Activated naive CD4-positive, alpha-beta T cell treated with anti-CD3 and anti-CD28 coated beads, Interleukin-2, amount 50 U/mL, for 72 hours (primary cell): ENCODE measurements at regions not wholly inside any gene's neighbourhood (a gene's known extent, or its start where the extent isn't known, plus 50 kb on each side); places are given as distances from the start of the nearest gene placed in this dataset.
"Not testable (repeated sequence)": the region's sequence is repeated elsewhere in the genome, so short reads cannot be mapped to it uniquely, and the experiment has no call there.

Source experiments
- ATAC-seq, 2 donors: fragments of 150-1000 bp; cut with Tn5 transposase; 2 replicates each; pipeline ENCODE4 v1.10.0; 2021; ENCODE audit warnings: mild to moderate bottlenecking in 2 of 2, moderate library complexity in 2 of 2
- DNase-seq, 2 donors: peaks; one replicate each; pipeline ENCODE4 v3.0.0; 2021 to 2022; ENCODE audit warnings: low spot score in 2 of 2
- H3K27ac Mint-ChIP-seq, 2 donors: one replicate each; pipeline ENCODE4 v1.8.0; 2022; ENCODE audit warnings: mild to moderate bottlenecking in 2 of 2, mixed read lengths in 2 of 2
- H3K36me3 Mint-ChIP-seq, 2 donors: one replicate each; pipeline ENCODE4 v1.8.0; 2022; ENCODE audit warnings: mixed read lengths in 2 of 2
- H3K9me3 Mint-ChIP-seq, 2 donors: one replicate each; pipeline ENCODE4 v1.8.0; 2022; ENCODE audit warnings: mixed read lengths in 2 of 2

DNA sequence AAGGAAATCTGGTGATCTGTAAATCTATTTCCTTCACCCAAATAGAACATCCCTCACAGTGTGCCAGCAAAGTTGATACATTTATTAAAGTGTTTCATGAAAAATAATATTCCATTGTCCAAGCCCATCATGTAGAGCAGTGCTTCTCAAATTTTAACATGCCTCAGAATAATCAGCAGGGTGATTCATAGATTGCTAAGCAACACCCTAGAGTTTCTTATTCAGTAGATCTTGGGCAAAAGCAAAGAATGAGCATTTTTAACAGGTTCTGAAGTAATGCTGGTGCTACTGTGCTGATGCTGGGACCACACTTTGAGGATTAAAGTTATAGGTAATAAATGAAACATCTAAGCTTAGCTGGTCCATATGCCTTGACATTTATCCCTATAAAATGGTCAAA, 210.5 kb downstream of the ZIC4 start:
- Mint-ChIP-seq H3K36me3 (peaks cover 0 to 4% of the 10 kb centered on the region in 2 donors), H3K9me3 (peaks cover 3% of the 10 kb centered on the region in 2 donors), H3K27ac (no peak overlapping the region)
- no peak for ATAC-seq
- no peak for DNase-seq

- Mint-ChIP-seq H3K9me3 (peaks cover 3 to 7% of the 10 kb centered on the region in 2 donors), H3K27ac (no peak overlapping the region), H3K36me3 (peaks cover 0 to 4% of the 10 kb centered on the region in 2 donors)
- DNase-seq (peak in 1 of 2 donors; percentile 2), ATAC-seq (no peak)
These were observed 214.5 kb downstream of the ZIC4 start for GRCh38 chr3:147191795-147192385.

GRCh38 chr3:147189016-147189415, 217.3 kb downstream of the ZIC4 start:
- H3K9me3 Mint-ChIP-seq, result peaks cover 7 to 11% of the 10 kb centered on the region in 2 donors
- no peak overlapping the region for H3K27ac Mint-ChIP-seq
- DNase-seq (no peak), ATAC-seq (no peak)
- H3K36me3 Mint-ChIP-seq, result peaks cover 0 to 4% of the 10 kb centered on the region in 2 donors

- no peak for ATAC-seq
- no peak overlapping the region for H3K27ac Mint-ChIP-seq
- no peak for DNase-seq
- peaks cover 7 to 8% of the 10 kb centered on the region in 2 donors for H3K9me3 Mint-ChIP-seq
- peaks cover 0 to 4% of the 10 kb centered on the region in 2 donors for H3K36me3 Mint-ChIP-seq
These were observed 218.7 kb downstream of the ZIC4 start for GRCh38 chr3:147187687-147188086.

DNA sequence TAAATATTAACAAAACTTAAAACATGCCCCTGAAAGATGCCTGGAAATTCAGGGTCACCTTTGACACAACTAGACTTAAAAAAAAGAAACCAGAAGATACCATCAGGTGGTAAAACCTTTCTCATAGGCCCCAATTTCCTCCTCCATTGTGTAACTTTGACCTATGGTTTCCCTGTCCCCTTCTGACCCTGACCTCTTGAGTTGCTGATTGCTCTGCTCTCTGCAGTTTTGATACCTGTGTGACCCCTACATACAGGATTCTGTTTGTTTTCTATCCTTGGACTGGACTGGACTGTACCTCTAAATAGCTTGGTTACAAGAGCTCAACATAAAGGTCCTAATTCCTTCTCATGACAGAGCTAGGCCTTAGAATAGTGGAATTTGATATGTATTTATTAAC, 220.6 kb downstream of the ZIC4 start:
- Mint-ChIP-seq H3K9me3 (peaks cover 7 to 8% of the 10 kb centered on the region in 2 donors), H3K27ac (peak overlapping the region in 1 of 2 donors; percentile 29), H3K36me3 (no peaks in the 10 kb centered on the region)
- no peak for DNase-seq
- no peak for ATAC-seq

DNA sequence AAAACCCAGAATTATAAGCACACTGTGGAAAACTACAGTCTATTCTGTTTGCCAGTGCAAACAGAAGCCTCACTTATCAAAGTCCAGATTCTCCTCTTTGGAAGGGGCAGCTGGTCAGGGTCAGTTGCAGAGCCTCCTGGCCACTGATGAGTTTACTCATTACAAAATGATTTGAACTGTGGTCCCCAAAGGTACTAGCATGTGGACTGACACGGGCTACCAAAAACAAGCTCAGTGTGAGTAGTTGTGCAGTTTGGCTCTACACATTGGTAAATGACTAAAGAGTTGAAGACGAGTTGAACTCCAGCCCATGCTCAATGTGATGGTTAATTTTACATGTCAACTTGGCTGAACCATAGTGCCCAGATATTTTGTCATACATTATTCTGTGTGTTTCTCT, 221.5 kb downstream of the ZIC4 start:
- ATAC-seq, result no peak
- Mint-ChIP-seq H3K27ac (no peak overlapping the region), H3K36me3 (no peaks in the 10 kb centered on the region), H3K9me3 (peaks cover 3 to 8% of the 10 kb centered on the region in 2 donors)
- no peak for DNase-seq

- H3K9me3 Mint-ChIP-seq, result peaks cover 7 to 14% of the 10 kb centered on the region in 2 donors
- DNase-seq, result no peak
- H3K36me3 Mint-ChIP-seq, result peaks cover 0 to 5% of the 10 kb centered on the region in 2 donors
- H3K27ac Mint-ChIP-seq, result no peak overlapping the region
- ATAC-seq, result no peak
These were observed 233.1 kb downstream of the ZIC4 start for GRCh38 chr3:147173257-147173656.

DNA sequence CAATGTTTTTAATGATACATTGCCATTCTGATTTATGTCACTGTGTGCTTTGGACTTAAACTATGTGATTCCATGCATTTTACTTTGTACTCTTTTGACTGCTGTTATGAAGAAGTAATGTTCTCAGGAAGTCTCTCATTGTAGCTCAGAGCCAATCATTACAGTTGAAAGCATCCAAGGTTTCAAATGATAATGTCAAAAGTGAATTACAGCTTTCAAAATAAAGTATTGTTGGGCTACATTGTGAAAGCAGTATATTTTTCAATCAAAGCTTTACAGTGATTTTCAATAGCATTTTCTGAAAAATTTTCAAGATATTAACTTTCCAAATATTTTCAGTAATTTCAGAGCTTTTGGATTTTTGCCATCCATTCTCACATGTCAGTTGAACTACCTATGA, 243.6 kb downstream of the ZIC4 start:
- no peak for ATAC-seq

GRCh38 chr3:147161833-147162232, 244.5 kb downstream of the ZIC4 start:
- H3K27ac Mint-ChIP-seq, result no peak overlapping the region
- DNase-seq (no peak), ATAC-seq (no peak)
- H3K36me3 Mint-ChIP-seq, result peaks cover 0 to 5% of the 10 kb centered on the region in 2 donors
- peaks cover 6 to 11% of the 10 kb centered on the region in 2 donors for H3K9me3 Mint-ChIP-seq

More for the DNA sequence above, 243.6 kb downstream of the ZIC4 start:
- Mint-ChIP-seq H3K27ac (no peak overlapping the region), H3K9me3 (peaks cover under 1 to 7% of the 10 kb centered on the region in 2 donors), H3K36me3 (peaks cover 0 to 5% of the 10 kb centered on the region in 2 donors)
- DNase-seq, result no peak

DNA sequence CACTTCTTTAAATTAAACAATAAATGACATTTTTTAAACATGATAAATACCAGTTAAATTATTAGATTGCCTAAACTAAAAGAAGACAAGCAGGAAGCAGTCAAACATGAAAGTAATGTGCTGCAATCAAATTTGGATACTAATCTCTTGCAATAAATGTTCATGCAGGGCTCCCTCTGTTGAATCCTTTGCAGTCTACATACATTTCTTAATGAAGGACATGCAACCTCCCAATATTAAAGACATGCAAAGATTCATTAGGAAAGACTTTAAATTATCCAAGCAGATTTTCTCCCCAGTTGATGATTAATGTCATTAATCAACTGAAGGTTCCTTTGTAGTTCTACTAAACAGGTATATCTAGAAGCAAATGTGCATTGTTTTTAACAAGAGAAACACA, 245.4 kb downstream of the ZIC4 start:
- Mint-ChIP-seq H3K27ac (no peak overlapping the region), H3K36me3 (peaks cover 0 to 5% of the 10 kb centered on the region in 2 donors), H3K9me3 (peaks cover 12 to 13% of the 10 kb centered on the region in 2 donors)
- ATAC-seq (no peak), DNase-seq (no peak)

DNA sequence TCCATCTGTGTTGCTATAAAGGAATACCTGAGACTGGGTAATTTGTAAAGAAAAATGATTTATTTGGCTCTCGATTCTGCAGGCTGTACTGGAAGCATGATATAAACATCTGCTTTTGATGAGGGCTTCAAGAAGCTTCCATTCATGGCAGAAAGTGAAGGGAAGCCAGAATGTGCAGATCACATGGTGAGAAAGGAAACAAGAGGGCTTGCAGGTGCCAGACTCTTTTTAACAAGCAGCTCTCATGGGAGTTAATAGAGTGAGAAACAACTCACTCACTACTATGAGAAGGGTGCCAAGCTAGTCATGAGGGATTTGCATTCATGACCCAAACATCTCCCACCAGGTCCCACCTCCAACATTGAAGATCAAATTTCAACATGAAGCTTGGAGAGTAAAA, 247.2 kb downstream of the ZIC4 start:
- Mint-ChIP-seq H3K9me3 (peaks cover 14 to 19% of the 10 kb centered on the region in 2 donors), H3K36me3 (peaks cover 0 to 10% of the 10 kb centered on the region in 2 donors), H3K27ac (no peak overlapping the region)
- no peak for DNase-seq
- no peak for ATAC-seq

DNA sequence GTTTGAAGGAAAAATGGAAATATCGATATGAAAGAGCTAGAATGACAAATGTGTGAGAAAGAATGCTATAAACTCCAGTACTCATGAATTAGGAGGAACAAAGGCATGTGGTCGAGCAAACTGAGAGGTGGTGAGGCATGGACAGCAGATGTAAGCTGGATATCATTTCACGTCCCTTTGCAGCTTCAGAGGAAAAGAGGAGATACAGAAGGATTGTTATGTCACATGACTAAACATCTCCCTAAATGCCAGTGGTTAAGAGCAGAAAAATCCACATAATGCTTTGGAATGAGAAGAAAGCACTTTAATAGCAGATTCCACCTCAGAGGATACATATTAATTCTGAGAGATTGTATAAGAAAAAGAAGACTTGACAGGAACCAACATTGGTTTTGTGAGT, 248.7 kb downstream of the ZIC4 start:
- ATAC-seq (no peak), DNase-seq (no peak)
- Mint-ChIP-seq H3K27ac (no peak overlapping the region), H3K9me3 (peaks cover 14 to 19% of the 10 kb centered on the region in 2 donors), H3K36me3 (peaks cover 0 to 10% of the 10 kb centered on the region in 2 donors)

- not testable (repeated sequence) for H3K27ac Mint-ChIP-seq, DNase-seq, H3K36me3 Mint-ChIP-seq, ATAC-seq
- peaks cover 12 to 14% of the 10 kb centered on the region in 2 donors for H3K9me3 Mint-ChIP-seq
These were observed 251.4 kb downstream of the ZIC4 start for GRCh38 chr3:147154988-147155387.

- peaks cover 0 to 5% of the 10 kb centered on the region in 2 donors for H3K36me3 Mint-ChIP-seq
- H3K9me3 Mint-ChIP-seq, result peaks cover 12 to 14% of the 10 kb centered on the region in 2 donors
- H3K27ac Mint-ChIP-seq, result no peak overlapping the region
- no peak for ATAC-seq
- DNase-seq, result no peak
These were observed 252.4 kb downstream of the ZIC4 start for GRCh38 chr3:147153830-147154539.

DNA sequence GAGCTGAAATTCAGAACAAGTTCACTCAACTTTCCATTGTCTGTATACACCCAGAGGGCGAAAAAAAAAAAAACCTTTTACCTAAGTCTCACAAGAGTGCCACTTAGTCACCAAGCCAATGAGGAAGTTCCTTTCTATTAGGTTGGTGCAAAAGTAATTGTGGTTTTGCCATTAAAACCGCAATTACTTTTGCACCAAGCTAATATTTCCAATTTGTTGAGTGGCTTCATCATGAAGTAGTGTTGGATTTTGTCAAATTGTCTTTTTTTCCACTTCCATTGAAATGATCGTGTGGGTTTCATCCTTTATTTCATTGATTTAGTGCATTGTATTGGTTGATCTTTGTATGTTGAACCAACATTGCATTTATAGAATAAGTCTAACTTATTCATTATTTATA, 253.9 kb downstream of the ZIC4 start:
- Mint-ChIP-seq H3K36me3 (peaks cover 0 to 5% of the 10 kb centered on the region in 2 donors), H3K9me3 (peaks cover 14 to 16% of the 10 kb centered on the region in 2 donors), H3K27ac (no peak overlapping the region)
- ATAC-seq, result no peak
- DNase-seq, result no peak

GRCh38 chr3:147141516-147142288, 264.6 kb downstream of the ZIC4 start:
- Mint-ChIP-seq H3K27ac (no peak overlapping the region), H3K36me3 (no peaks in the 10 kb centered on the region), H3K9me3 (peaks cover 20 to 21% of the 10 kb centered on the region in 2 donors)
- ATAC-seq (no peak), DNase-seq (no peak)

- DNase-seq (no peak), ATAC-seq (no peak)
- no peak overlapping the region for H3K27ac Mint-ChIP-seq
- peaks cover 7 to 8% of the 10 kb centered on the region in 2 donors for H3K36me3 Mint-ChIP-seq
- H3K9me3 Mint-ChIP-seq, result peaks cover 23 to 26% of the 10 kb centered on the region in 2 donors
These were observed 267.0 kb downstream of the ZIC4 start for GRCh38 chr3:147139341-147139740.
